Endothelial cell of umbilical vein (primary cell): ENCODE measurements at regions not wholly inside any gene's neighbourhood (a gene's known extent, or its start where the extent isn't known, plus 50 kb on each side); places are given as distances from the start of the nearest gene placed in this dataset.

Experiments
- BruUV-seq: library from RNA; stranded (reverse); fragments of 400-500 nt; replicated peaks from 2 replicates; lab custom pipeline; 2021; lab: Mats Ljungman, UMichigan
- CTCF ChIA-PET: fragments of 300-600, 350-600 bp; sonication (Branson Sonifier 250); formaldehyde crosslinking; loops from one replicate; lab custom pipeline; 2021; ENCODE audit warnings: antibody characterized with exemption, inconsistent platforms; lab: Charles Lee
- POLR2A ChIA-PET: fragments of 300-600, 350-600 bp; sonication (Branson Sonifier 250); formaldehyde crosslinking; loops from one replicate; lab custom pipeline; 2021; ENCODE audit warnings: antibody characterized with exemption, inconsistent platforms; lab: Charles Lee
- DNase-seq: peaks from one replicate; pipeline ENCODE4 v3.0.0-alpha.2; 2011; ENCODE audit warnings: low read depth, low spot score
- FAIRE-seq: peaks from 2 replicates; lab custom pipeline; 2011; peaks lifted over from hg19 to GRCh38; lab: Jason Lieb, UNC
- H2AFZ ChIP-seq: 2 replicates; pipeline ENCODE4 v1.6.0; 2012; ENCODE audit warnings: low read depth, low read length, control low read depth, inconsistent platforms
- H3K27ac ChIP-seq: 2 replicates; pipeline ENCODE4 v1.5.1; 2011; ENCODE audit warnings: low read depth, mild to moderate bottlenecking, control low read depth, low read length, moderate library complexity; ENCODE audit not compliant: insufficient read depth
- H3K27me3 ChIP-seq, 2 experiments: 2 replicates each; pipeline versions ENCODE4 v1.6.0 to v1.6.1; 2011; ENCODE audit warnings: low read length in 2 of 2, mixed read lengths in 1 of 2; ENCODE audit not compliant: control insufficient read depth in 2 of 2, insufficient read depth in 2 of 2
- H3K36me3 ChIP-seq, 2 experiments: 2 replicates in 1 of 2; 3 replicates in 1 of 2; pipeline ENCODE4 v1.5.1; 2011; ENCODE audit warnings: low read length in 2 of 2, mild to moderate bottlenecking in 1 of 2, moderate library complexity in 1 of 2; ENCODE audit not compliant: control insufficient read depth in 2 of 2, insufficient read depth in 2 of 2; ENCODE audit errors: extremely low read depth in 1 of 2
- H3K4me1 ChIP-seq: 3 replicates; pipeline ENCODE4 v1.5.1; 2011; ENCODE audit warnings: mild to moderate bottlenecking, low read length; ENCODE audit not compliant: control insufficient read depth, insufficient read depth; ENCODE audit errors: extremely low read depth
- H3K4me2 ChIP-seq: 2 replicates; pipeline ENCODE4 v1.6.1; 2011; ENCODE audit warnings: low read length, control low read depth, mixed read lengths; ENCODE audit not compliant: insufficient read depth
- H3K4me3 ChIP-seq, 3 experiments: fragments of 200-600 bp in 1 of 3; sonication (generic), shearing (Covaris generic) in 1 of 3; replicated peaks in 1 of 3; 2 replicates each; pipeline ENCODE4 v1.5.1; 2011 to 2016; ENCODE audit warnings: control low read depth in 3 of 3, low read length in 3 of 3, mild to moderate bottlenecking in 2 of 3, inconsistent platforms in 1 of 3, low read depth in 1 of 3, moderate library complexity in 1 of 3; ENCODE audit not compliant: insufficient read depth in 1 of 3
- H3K79me2 ChIP-seq: 2 replicates; pipeline ENCODE4 v1.6.0; 2012; ENCODE audit warnings: low read length, inconsistent platforms; ENCODE audit not compliant: control insufficient read depth, insufficient read depth
- H3K9ac ChIP-seq: replicated peaks from 2 replicates; pipeline ENCODE3; 2011; ENCODE audit warnings: low read length, control low read depth; ENCODE audit not compliant: insufficient read depth; ENCODE audit errors: extremely low read depth
- H3K9me1 ChIP-seq: replicated peaks from 3 replicates; pipeline ENCODE4 v1.6.0; 2011; ENCODE audit warnings: mild to moderate bottlenecking, low read length; ENCODE audit not compliant: control insufficient read depth, insufficient read depth; ENCODE audit errors: extremely low read depth
- H3K9me3 ChIP-seq: replicated peaks from 2 replicates; pipeline ENCODE4 v1.5.1; 2012; ENCODE audit warnings: low read length, inconsistent platforms; ENCODE audit not compliant: control insufficient read depth, insufficient read depth
- H4K20me1 ChIP-seq: replicated peaks from 2 replicates; pipeline ENCODE3; 2011; ENCODE audit warnings: mild to moderate bottlenecking, low read length; ENCODE audit not compliant: control insufficient read depth, insufficient read depth; ENCODE audit errors: extremely low read depth
- EZH2 ChIP-seq: IDR thresholded peaks from 2 replicates; pipeline ENCODE4 v1.6.1; 2012; ENCODE audit warnings: borderline replicate concordance, low read depth, mild to moderate bottlenecking, moderate library complexity, low read length, inconsistent platforms; ENCODE audit not compliant: severe bottlenecking
- FOS ChIP-seq: IDR thresholded peaks from 2 replicates; pipeline ENCODE4 v1.6.1; 2011; ENCODE audit warnings: mild to moderate bottlenecking, low read length, moderate library complexity, borderline replicate concordance; ENCODE audit not compliant: insufficient read depth
- GATA2 ChIP-seq: IDR thresholded peaks from 2 replicates; pipeline ENCODE4 v1.7.0; 2011; ENCODE audit warnings: low read depth, mild to moderate bottlenecking, moderate library complexity, mixed read lengths, low read length; ENCODE audit not compliant: insufficient read length, insufficient read depth
- JUN ChIP-seq: IDR thresholded peaks from 2 replicates; pipeline ENCODE4 v1.6.1; 2011; ENCODE audit warnings: borderline replicate concordance, low read depth; ENCODE audit not compliant: insufficient read length, insufficient read depth
- MAX ChIP-seq: IDR thresholded peaks from 2 replicates; pipeline ENCODE4 v1.6.1; 2011; ENCODE audit not compliant: insufficient read depth, insufficient read length
- MYC ChIP-seq: IDR thresholded peaks from one replicate; pipeline ENCODE4 v1.6.1; 2011; ENCODE audit warnings: mild to moderate bottlenecking, low read depth, low read length
- POLR2A ChIP-seq: IDR thresholded peaks from 2 replicates; pipeline ENCODE4 v1.6.1; 2012; ENCODE audit warnings: low read depth, mild to moderate bottlenecking, control low read depth, low read length
- POLR2AphosphoS5 ChIP-seq: IDR thresholded peaks from 2 replicates; pipeline ENCODE4 v1.6.1; 2012; ENCODE audit warnings: low read depth, mild to moderate bottlenecking, control low read depth, low read length, moderate library complexity; ENCODE audit not compliant: insufficient read depth
- dilution Hi-C: fragments of 300-500 bp; cut with MboI; formaldehyde crosslinking; loops from one replicate; pipeline ENCODE4 v1.15.0; 2019; ENCODE audit warnings: low sequenced_read_pairs; ENCODE audit not compliant: extremely low pct_ligation_motif_present
- intact Hi-C: fragments of 100-400 bp; cut with micrococcal nuclease; formaldehyde crosslinking; loops from one replicate; pipeline ENCODE4 v1.10.0; 2022
- TF ChIP-seq, protein P1 (sequence below), 2 donors: IDR thresholded peaks; 1 replicate in 1 of 2; 2 replicates in 1 of 2; pipeline ENCODE4 v1.5.1; 2011; ENCODE audit warnings: low read length in 2 of 2, mild to moderate bottlenecking in 2 of 2, moderate library complexity in 2 of 2, control low read depth in 1 of 2, inconsistent platforms in 1 of 2, low read depth in 1 of 2; ENCODE audit not compliant: insufficient read depth in 1 of 2; ENCODE audit errors: extremely low read depth in 1 of 2

- dilution Hi-C loops: no loop called here
- ChIA-PET POLR2A (no interaction called here), CTCF (no interaction called here)
- Histone ChIP-seq H3K27ac (no peak overlapping the region), H3K9ac (no peak overlapping the region), H3K9me1 (no peaks in the 10 kb centered on the region), H3K4me3 (no peak overlapping the region), H3K79me2 (no peaks in the 10 kb centered on the region), H4K20me1 (no peaks in the 10 kb centered on the region), H3K27me3 (no peaks in the 10 kb centered on the region), H2AFZ (no peak overlapping the region), H3K4me2 (no peak overlapping the region), H3K9me3 (no peaks in the 10 kb centered on the region), H3K4me1 (no peaks in the 10 kb centered on the region), H3K36me3 (no peaks in the 10 kb centered on the region)
- DNase-seq (no peak), FAIRE-seq (no peak)
- TF ChIP-seq, protein P1, sequence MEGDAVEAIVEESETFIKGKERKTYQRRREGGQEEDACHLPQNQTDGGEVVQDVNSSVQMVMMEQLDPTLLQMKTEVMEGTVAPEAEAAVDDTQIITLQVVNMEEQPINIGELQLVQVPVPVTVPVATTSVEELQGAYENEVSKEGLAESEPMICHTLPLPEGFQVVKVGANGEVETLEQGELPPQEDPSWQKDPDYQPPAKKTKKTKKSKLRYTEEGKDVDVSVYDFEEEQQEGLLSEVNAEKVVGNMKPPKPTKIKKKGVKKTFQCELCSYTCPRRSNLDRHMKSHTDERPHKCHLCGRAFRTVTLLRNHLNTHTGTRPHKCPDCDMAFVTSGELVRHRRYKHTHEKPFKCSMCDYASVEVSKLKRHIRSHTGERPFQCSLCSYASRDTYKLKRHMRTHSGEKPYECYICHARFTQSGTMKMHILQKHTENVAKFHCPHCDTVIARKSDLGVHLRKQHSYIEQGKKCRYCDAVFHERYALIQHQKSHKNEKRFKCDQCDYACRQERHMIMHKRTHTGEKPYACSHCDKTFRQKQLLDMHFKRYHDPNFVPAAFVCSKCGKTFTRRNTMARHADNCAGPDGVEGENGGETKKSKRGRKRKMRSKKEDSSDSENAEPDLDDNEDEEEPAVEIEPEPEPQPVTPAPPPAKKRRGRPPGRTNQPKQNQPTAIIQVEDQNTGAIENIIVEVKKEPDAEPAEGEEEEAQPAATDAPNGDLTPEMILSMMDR (IDR thresholded peaks at IDR 0.05; ENCODE audit: extremely low read depth in 1 of 2, insufficient read depth in 1 of 2, low read depth in 1 of 2, low read length in 2 of 2): no peak
- TF ChIP-seq POLR2A (no peak), MYC (no peak), FOS (no peak), MAX (no peak), POLR2AphosphoS5 (no peak), GATA2 (no peak), JUN (no peak), EZH2 (no peak)
- intact Hi-C loops: no loop called here
- BruUV-seq: no TSS peak
Measured at GRCh38 chr2:81991282-81991681, 1686.7 kb upstream of the LRRTM1 start.
